OCI-LY3 (cell line): ENCODE measurements at regions not wholly inside any gene's neighbourhood (a gene's known extent, or its start where the extent isn't known, plus 50 kb on each side); places are given as distances from the start of the nearest gene placed in this dataset.

Source experiments
- H2AFZ ChIP-seq: fragments of 200-600, 300-600 bp; shearing (Covaris generic); 2 replicates; pipeline ENCODE4 v1.6.0; 2014; ENCODE audit warnings: antibody characterized with exemption, low read depth, low read length
- H3K27ac ChIP-seq: fragments of 200-600, 300-600 bp; sonication (generic); 2 replicates; pipeline ENCODE4 v1.5.1; 2014; ENCODE audit warnings: mild to moderate bottlenecking, low read length, moderate library complexity, mixed read lengths
- H3K27me3 ChIP-seq: fragments of 200-600, 300-600 bp; sonication (generic); 2 replicates; pipeline ENCODE4 v1.6.1; 2014; ENCODE audit warnings: low read depth, low read length, mixed read lengths
- H3K36me3 ChIP-seq: fragments of 200-600, 300-600 bp; sonication (generic); replicated peaks from 2 replicates; pipeline ENCODE3; 2014; ENCODE audit warnings: low read depth, low read length, mixed read lengths
- H3K4me1 ChIP-seq: fragments of 300-600, 200-600 bp; sonication (generic); 2 replicates; pipeline ENCODE4 v1.6.1; 2014; ENCODE audit warnings: low read length, mixed read lengths
- H3K4me2 ChIP-seq: fragments of 200-600, 300-600 bp; sonication (generic); 2 replicates; pipeline ENCODE4 v1.6.1; 2014; ENCODE audit warnings: low read length, mixed read lengths
- H3K4me3 ChIP-seq: fragments of 300-600, 200-600 bp; sonication (generic); 2 replicates; pipeline ENCODE4 v1.5.1; 2014; ENCODE audit warnings: antibody characterized with exemption, mild to moderate bottlenecking, low read length, moderate library complexity
- H3K79me2 ChIP-seq: fragments of 300-600, 200-600 bp; shearing (Covaris generic); 2 replicates; pipeline ENCODE4 v1.6.1; 2014; ENCODE audit warnings: mild to moderate bottlenecking, low read length, mixed read lengths
- H3K9ac ChIP-seq: fragments of 300-600, 200-600 bp; shearing (Covaris generic); 2 replicates; pipeline ENCODE4 v1.6.0; 2014; ENCODE audit warnings: mild to moderate bottlenecking, low read length, moderate library complexity
- H3K9me3 ChIP-seq: fragments of 200-600, 300-600 bp; shearing (Covaris generic); 2 replicates; pipeline ENCODE4 v1.6.1; 2014; ENCODE audit warnings: low read length, mixed read lengths; ENCODE audit not compliant: insufficient read depth
- H4K20me1 ChIP-seq: fragments of 200-600, 300-600 bp; sonication (generic); 2 replicates; pipeline ENCODE4 v1.6.1; 2016; ENCODE audit warnings: low read length, mixed read lengths; ENCODE audit not compliant: insufficient read depth
- EZH2phosphoT487 ChIP-seq: fragments of 200-600 bp; shearing (Covaris generic); IDR thresholded peaks from 2 replicates; pipeline ENCODE4 v1.6.1; 2018; ENCODE audit warnings: antibody characterized with exemption, mixed run types, low read depth
- TF ChIP-seq, protein P1 (sequence below): fragments of 200-600, 300-600 bp; sonication (generic); IDR thresholded peaks from 2 replicates; pipeline ENCODE4 v1.5.1; 2014; ENCODE audit warnings: antibody characterized with exemption, low read length, low read depth

DNA sequence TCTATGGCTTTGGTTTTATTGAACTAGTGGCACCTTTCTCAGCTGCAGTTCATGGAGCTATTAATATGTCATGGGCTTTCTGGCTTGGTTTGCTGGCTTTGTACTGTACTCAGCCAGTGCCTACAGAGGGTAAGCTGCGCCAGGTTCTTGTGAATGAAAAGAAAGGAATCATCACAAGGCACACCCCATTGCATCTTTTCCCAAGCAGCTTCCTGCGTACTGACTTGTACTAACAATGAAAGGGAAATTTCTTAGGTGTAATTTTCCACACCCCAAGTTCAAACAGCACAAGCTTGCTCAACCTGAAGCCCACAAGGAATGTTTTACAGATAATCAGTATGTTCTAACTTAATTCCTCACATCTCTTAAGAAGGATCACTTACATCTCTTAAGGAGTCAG, 78.0 kb upstream of the TNFSF18 start:
- no peak overlapping the region for H3K4me2 ChIP-seq
- no peaks in the 10 kb centered on the region for H3K4me1 ChIP-seq
- H3K9ac ChIP-seq = no peak overlapping the region
- H3K9me3 ChIP-seq = no peaks in the 10 kb centered on the region
- H4K20me1 ChIP-seq = no peaks in the 10 kb centered on the region
- H3K27ac ChIP-seq = no peak overlapping the region
- H2AFZ ChIP-seq = no peak overlapping the region
- no peaks in the 10 kb centered on the region for H3K79me2 ChIP-seq
- no peaks in the 10 kb centered on the region for H3K36me3 ChIP-seq
- no peak overlapping the region for H3K4me3 ChIP-seq
- H3K27me3 ChIP-seq = no peaks in the 10 kb centered on the region
- TF ChIP-seq EZH2phosphoT487 = no peak
- TF ChIP-seq, protein P1, sequence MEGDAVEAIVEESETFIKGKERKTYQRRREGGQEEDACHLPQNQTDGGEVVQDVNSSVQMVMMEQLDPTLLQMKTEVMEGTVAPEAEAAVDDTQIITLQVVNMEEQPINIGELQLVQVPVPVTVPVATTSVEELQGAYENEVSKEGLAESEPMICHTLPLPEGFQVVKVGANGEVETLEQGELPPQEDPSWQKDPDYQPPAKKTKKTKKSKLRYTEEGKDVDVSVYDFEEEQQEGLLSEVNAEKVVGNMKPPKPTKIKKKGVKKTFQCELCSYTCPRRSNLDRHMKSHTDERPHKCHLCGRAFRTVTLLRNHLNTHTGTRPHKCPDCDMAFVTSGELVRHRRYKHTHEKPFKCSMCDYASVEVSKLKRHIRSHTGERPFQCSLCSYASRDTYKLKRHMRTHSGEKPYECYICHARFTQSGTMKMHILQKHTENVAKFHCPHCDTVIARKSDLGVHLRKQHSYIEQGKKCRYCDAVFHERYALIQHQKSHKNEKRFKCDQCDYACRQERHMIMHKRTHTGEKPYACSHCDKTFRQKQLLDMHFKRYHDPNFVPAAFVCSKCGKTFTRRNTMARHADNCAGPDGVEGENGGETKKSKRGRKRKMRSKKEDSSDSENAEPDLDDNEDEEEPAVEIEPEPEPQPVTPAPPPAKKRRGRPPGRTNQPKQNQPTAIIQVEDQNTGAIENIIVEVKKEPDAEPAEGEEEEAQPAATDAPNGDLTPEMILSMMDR = no peak

DNA sequence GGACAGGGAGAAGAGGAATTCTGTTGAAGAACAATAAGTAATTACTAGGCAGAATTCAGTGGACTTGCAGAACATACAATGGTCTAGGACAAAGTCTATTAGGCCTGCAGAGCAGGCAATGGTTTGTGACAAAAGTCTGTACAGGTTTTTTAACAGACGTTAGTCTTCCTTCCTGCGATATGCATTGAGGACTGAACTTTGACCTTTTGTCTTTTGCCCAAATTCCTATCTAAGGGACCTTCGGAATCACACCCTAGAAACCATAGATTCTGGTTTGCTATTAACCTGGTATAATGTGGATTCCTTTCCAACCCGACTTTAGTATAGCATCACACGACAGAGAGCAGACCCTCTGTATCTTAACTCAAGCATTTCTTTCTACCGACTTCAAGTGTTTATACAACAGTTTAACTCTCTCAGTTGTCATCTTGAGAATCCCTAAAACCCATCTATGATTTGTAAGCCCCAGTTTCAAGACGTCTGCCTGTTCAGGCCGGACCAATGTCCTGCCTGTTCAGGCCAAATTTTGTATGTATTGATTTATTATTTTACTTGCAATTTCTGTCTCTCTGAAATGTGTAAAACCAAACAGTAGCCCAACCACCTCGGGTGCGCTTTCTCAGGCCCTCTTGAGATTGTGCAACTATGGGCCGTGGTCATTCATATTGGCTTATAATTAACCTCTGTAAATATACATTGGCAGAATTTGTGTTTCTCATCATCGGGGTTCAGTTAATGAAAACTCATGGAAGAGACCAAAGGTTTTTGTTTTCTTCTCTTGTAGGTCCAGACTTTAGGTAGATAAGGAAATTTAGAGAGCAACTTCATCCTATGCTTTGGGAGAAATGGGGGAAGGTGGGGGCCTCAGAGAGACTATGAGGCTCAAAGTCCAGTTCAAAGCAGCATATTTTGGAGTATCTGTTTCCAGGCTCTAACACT, 76.9 kb upstream of the TNFSF18 start:
- H3K79me2 ChIP-seq = no peaks in the 10 kb centered on the region
- peaks cover 10% of the 10 kb centered on the region for H3K4me1 ChIP-seq
- no peak overlapping the region for H3K9ac ChIP-seq
- TF ChIP-seq, protein P1 = no peak
- TF ChIP-seq EZH2phosphoT487 = no peak
- no peak overlapping the region for H3K4me2 ChIP-seq
- no peak overlapping the region for H2AFZ ChIP-seq
- H3K27ac ChIP-seq = no peak overlapping the region
- H3K4me3 ChIP-seq = no peak overlapping the region
- H4K20me1 ChIP-seq = no peaks in the 10 kb centered on the region
- no peaks in the 10 kb centered on the region for H3K36me3 ChIP-seq
- H3K27me3 ChIP-seq = no peaks in the 10 kb centered on the region
- H3K9me3 ChIP-seq = no peaks in the 10 kb centered on the region

DNA sequence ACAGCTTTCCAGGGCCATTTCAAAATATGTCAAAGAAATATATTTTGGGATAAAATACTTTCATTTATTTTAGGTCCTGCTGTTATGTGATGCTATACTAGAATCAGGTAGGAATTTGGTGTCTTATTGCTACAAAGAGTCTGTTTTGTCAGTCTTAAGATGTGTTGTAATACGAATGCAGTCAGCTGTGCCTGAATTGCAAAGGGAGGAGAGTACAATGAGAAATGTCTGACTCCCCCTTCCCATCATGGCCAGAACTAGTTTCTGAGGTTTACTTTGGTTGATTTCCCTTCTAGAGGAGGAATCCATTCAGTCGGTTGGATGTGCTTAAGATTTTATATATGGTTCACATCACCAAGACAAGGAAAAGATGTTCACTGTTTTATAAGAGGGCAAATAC, 75.7 kb upstream of the TNFSF18 start:
- Histone ChIP-seq H3K9me3 (no peaks in the 10 kb centered on the region), H2AFZ (no peak overlapping the region), H3K9ac (no peak overlapping the region), H3K27me3 (no peaks in the 10 kb centered on the region), H3K4me3 (no peak overlapping the region), H3K4me1 (peaks cover 20% of the 10 kb centered on the region), H3K79me2 (no peaks in the 10 kb centered on the region), H3K27ac (no peak overlapping the region), H3K36me3 (no peaks in the 10 kb centered on the region), H3K4me2 (no peak overlapping the region), H4K20me1 (no peaks in the 10 kb centered on the region)
- TF ChIP-seq, protein P1 = no peak
- no peak for TF ChIP-seq EZH2phosphoT487

DNA sequence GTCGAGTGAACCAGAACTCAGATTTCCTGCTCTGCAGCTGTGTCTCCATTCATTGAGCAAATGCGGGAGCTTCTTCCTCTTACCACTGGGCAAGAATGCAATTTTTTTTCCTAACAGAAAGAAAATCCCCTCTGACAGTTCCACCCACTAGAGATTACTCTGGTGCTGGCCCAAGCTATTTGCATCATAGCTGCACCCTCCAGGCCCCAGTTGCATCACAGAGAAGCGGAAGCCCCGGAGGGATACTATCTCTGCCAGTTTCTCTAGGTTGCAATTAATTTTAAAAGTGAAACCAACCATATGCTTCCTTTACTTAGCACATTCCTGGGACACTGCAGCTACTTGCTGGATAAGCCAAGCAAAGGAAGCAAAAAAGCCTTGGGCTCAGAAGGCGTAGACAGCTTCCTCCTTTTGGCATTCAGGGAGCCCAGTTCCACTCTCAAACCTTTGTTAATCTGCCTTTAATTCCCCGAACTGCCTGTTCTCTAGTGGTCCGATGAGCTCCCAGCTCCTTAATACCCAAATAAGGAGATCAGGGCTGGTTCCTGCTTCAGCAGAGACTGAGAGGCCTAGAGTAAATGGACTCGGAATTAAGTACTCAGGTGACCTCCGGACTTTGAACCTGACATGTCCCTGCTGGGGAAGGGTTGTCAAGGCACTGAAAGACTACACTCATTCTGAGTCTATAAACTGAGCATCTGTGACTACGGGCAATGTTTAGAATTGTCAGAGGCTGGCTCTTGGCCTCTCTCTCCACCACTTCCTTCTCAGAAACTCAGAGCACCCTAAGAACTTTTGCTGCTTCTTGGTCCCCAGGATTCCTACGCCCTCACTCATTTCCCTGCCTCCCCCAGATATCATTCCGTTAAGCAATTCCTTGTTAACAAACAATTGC, 72.5 kb upstream of the TNFSF18 start:
- Histone ChIP-seq H3K9ac (peak overlapping the region; percentile 50), H2AFZ (peak overlapping the region; percentile 87), H3K27me3 (no peaks in the 10 kb centered on the region), H3K27ac (peak overlapping the region; percentile 68), H3K4me3 (peak overlapping the region; percentile 56), H3K4me1 (peaks cover 34% of the 10 kb centered on the region), H3K9me3 (no peaks in the 10 kb centered on the region), H4K20me1 (no peaks in the 10 kb centered on the region), H3K4me2 (peak overlapping the region; percentile 79), H3K79me2 (no peaks in the 10 kb centered on the region), H3K36me3 (no peaks in the 10 kb centered on the region)
- TF ChIP-seq, protein P1 = no peak
- TF ChIP-seq EZH2phosphoT487 = no peak
